Activated CD4-positive, CD25-positive, alpha-beta regulatory T cell treated with anti-CD3 and anti-CD28 coated beads, Interleukin-2, amount 50 U/mL, for 24 hours (primary cell): ENCODE measurements at regions not wholly inside any gene's neighbourhood (a gene's known extent, or its start where the extent isn't known, plus 50 kb on each side); places are given as distances from the start of the nearest gene placed in this dataset.
"Not testable (repeated sequence)": the region's sequence is repeated elsewhere in the genome, so short reads cannot be mapped to it uniquely, and the experiment has no call there.

Experiments used
- ATAC-seq, 2 donors: fragments of 150-1000 bp; cut with Tn5 transposase; one replicate each; pipeline ENCODE4 v1.10.0; 2021; ENCODE audit warnings: mild to moderate bottlenecking in 1 of 2, moderate library complexity in 1 of 2

DNA sequence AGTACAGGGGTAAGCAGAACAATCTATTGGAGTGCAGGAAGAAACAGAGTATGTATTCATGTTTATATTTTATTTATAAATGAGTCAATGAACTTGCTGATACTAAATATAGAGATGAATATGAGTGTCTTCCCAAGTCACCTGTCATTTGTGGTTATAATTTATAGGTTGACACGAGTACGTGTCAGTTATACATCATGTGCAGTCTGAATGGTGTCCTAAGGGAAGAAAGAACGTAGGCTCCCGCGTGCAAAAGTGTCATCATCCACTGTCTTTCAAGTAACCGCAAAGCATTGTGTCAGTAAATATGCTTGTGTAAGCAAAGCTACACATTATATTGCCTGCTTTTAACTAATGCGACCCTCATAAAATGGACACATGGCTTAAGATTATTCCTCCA lies 786.1 kb downstream of the KCNJ2 start:
- ATAC-seq: no peak

DNA sequence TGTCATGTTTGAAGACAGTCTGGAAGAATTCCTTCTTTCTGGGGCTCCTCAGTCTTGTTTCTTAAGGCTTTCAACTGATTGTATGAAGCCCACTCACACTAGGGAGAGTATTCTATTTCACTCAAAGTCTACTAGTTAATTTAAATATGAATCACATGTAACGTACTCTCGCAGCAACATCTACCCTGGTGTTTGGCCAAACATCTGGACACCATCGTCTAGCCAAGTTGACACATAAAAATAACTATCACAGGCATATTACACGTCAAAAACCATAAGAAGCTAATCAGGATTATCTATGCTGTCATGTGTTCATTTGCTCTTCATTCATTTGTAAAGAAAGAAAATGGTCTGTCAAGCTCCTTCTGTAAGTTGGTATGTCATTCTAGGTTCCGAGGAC lies 787.4 kb downstream of the KCNJ2 start:
- no peak for ATAC-seq

DNA sequence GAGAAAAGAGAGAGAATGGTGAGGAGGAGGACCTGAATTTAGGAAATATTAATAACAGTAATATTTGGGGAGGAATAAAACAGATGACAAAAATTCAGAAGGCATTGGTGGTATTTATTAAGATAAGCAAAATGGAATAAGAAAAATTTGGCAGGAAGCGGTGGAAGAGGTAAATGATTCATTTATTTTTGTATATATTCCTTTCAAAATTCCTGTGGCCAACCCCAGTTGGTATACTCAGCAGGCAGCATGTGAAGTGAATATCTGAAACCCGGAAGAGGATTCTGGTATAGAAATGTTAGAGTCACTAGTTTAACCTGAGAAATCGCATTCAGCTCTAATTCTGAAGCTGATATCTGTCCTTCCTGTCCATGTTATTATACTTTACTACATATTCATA lies 792.0 kb downstream of the KCNJ2 start:
- no peak for ATAC-seq

DNA sequence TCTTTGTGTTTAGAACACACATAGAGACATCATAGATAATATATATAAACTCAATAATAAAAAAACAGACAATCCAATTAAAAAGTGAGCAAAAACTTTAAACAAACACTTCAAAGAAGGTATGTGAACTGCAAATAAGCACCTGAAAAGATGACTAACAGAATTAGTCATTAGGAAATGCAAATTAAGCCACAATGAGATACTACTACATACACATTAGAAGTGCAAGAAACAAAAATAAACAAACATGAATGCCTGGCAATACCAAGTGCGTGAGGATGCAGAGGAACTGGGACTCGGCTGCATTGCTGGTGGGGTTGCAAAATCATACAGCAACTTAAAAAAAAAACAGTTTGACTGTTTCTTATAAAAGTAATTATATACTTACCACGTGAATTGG lies 799.0 kb downstream of the KCNJ2 start:
- no peak for ATAC-seq

DNA sequence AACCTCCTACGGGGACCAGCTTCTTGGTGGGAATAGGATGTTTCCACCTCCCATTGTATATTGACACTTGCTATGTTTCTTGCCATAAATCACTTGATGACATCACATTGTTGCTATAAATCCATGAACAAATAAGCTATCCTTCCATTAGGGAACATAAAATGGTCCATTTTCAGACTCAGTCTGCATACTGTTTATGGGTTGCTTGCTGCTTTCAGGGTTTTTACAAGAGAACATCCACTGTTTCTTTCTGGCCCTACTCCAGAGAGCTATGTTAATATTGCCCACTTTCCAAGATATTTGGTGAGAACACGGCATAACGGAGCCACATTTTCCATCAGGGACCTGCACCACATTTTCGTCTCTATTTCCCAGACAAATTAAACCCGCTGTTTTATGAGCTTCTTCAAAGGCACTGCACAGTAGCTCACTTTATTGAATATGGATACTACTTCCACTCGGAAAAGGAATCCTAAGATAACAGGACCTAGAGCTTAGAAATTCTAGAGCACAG lies 800.2 kb downstream of the KCNJ2 start:
- ATAC-seq: no peak

DNA sequence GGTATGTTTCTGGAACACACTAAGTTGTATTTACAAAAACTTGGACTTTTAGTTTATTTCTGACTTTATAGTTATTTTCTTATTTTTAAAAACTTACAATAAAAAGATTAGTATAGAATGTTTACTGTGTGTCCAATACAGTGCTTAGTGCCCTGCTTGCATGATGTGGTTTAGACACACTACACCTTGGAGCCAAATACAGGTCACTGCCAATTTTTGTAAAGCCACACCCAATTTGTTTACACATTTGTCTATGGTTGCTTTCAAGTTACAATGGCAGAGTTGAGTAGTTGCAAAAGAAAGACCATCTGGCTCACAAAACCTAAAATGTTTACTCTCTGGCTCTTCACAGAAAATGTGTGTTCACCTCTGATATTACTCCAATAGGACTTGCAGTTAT lies 807.1 kb downstream of the KCNJ2 start:
- no peak for ATAC-seq

DNA sequence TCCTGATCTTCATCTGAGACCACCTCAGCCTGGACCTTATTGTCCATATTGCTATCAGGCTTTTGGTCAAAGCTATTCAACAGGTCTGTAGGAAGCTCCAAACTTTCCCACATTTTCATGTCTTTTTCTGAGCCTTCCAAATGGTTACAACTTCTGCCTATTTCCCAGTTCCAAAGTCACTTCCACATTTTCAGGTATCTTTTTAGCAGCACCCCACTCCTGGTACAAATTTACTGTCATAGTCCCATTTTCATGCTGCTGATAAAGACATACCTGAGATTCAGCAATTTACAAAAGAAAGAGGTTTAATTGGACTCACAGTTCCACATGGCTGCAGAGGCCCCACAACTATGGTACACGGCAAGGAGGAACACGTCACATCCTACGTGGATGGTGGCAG lies 815.5 kb downstream of the KCNJ2 start:
- ATAC-seq: no peak

DNA sequence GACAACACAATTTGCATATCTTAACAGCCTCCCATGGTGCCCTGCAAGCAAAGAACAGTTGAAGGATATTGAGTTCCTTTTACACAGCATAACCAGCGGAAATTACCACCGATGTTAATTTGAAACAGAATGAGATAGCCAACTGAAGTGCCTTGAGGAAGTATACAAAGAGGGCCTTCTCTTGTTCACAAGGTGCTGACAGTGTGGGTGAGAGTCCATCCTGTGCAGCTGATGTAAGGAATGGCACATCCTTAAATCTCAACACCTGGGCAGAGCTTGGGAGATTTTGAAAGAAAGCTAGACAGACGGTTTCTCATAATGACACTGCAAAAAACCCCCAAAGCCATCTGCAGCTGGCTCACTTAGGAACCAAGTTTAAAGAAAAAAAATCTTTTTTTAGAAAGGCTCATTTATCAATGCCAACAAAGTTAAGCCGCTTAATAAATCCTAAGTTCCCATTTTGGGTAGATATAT lies 818.6 kb downstream of the KCNJ2 start:
- ATAC-seq: no peak

DNA sequence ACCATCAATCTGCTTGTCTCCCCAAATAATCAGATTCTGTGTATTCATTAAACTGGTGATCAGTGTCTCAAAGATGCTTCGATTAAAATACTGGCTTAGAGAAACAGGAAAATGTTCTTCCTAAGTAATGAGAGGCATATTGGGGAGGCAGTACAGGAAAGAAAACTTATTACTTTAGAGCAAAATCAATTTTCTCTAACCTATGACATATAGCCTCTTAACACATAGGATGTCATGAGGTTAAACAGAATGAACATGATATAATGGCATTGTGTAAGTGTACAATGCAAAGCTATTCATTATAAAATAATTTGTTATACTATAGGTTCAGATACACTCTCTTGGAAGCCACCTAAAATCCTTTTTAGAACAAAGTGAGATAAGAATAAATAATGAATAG lies 819.3 kb downstream of the KCNJ2 start:
- ATAC-seq: no peak

DNA sequence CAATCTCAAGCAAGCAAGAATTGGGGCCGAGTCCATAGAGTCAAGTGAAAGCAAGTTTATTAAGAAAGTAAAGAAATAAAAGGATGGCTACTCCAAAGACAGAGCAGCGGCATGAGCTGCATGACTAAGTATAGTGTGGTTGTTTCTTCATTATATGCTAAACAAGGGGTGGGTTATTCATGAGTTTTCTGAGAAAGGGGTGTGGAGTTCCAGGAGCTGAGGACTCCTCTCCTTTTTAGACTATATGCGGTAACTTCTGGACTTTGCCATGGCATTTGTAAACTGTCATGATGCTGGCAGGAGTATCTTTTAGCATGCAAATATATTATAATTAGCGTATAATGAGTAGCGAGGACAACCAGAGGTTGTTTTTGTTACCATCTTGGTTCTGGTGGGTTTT lies 819.9 kb downstream of the KCNJ2 start:
- no peak for ATAC-seq

DNA sequence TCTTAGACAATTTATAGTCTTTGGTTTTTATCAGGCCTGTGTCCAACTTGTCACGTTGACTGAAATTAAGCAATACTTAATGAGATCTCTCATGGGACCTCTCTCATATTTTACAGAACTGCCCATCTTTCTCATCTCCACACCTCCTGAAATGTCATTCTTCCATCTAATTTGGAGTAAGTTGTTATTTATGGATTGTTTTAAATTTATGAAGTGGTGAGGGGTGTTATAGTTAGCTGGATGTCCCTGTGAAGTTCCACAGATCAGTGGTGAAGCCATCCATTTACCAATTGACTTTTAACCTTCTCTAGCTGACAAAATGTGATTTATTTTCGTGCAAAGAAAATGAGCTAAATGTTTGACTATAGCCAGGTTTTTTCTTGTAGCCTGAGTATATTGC lies 824.9 kb downstream of the KCNJ2 start:
- ATAC-seq: no peak

DNA sequence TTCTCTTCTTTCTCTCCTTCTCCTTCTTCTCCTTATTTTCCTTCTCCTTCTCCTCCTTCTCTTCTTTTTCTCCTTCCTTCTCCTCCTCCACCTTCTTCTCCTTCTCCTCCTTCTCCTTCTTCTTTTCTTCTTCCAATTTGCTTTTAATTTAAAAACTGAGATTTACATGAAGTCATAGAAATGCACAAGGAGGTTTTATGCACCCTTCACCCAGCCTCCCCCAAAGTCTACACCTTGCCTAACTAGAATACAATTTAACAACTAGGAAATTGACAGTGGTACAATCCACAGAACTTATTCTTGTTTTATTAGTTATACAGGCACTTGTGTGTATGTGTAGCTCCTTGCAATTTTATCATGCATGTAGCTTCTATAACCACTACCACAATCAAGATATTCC lies 826.7 kb downstream of the KCNJ2 start:
- no peak for ATAC-seq

DNA sequence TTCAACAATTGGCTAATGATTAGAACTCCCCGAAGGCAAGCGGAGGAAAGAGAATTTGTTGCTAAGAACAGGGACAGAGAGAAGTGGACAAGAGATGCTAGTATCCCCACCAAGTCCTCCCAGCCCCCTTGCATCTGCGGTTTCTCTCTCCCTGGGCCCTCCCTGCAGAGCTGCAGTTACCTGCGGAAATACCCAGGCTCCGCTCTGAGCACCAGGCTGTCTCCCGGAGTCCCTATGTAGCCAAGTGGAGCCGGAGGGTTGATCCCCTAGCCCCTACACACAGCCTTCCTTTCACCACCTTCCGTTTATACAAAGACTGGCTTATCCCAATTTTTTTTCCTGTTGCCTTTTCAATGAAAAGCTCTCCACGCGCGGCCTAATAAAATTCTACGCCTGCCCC lies 834.4 kb downstream of the KCNJ2 start:
- no peak for ATAC-seq

DNA sequence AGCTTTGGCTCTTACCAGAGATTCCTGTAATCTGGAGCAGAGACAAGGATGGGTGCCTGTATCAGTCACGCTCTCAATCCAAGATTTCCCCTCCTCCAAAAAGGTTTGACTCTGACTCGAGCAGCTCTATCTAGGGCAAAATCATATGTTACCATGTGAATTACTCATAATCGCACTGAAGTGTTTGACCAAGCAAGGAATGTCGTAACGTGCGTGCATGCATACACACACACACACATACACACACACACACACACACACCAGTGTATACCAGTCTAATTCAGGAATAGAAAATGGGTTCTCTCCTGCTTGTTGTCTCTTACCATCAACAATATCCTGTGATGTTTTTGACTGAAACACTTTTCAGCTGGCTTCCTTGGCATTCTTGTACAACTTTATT lies 835.1 kb downstream of the KCNJ2 start:
- ATAC-seq: no peak

DNA sequence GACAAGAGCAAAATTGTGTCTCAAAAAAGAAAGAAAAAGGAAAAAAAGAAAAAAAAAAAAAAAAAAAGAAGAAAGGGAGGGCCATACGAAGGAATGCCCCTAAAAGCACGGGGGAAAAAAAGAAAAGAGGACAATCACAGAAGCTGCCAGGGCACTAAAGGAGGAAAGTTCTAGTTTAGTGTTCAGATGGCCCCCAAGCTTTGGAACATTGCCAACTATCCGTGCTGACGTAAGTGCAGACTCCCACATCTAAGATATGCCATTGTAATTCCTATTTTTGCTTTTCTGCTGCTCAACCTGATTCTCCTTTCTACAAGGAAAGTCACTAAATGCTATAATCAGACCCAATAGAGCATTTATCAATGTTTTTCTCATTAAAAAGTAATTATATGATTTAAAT lies 842.1 kb downstream of the KCNJ2 start:
- ATAC-seq: no peak

DNA sequence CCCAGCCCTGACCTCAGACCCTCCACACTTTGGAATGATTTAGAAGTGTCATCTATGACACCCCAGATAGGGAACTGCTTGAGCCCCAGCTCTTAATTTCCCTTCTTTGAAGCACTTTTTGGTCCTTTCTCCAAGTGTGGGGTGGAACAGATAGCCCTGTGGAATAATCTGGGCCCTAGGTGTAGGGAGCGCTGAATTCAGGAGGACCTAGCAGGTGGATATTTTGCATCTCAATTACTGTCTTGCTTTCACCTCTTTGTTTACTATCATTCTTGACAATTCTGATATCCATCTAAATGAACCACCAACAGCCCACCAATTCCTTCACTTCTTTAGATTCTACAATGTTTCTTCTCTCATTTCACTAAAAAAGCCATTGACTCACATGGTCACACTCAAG lies 850.4 kb downstream of the KCNJ2 start:
- ATAC-seq: no peak

DNA sequence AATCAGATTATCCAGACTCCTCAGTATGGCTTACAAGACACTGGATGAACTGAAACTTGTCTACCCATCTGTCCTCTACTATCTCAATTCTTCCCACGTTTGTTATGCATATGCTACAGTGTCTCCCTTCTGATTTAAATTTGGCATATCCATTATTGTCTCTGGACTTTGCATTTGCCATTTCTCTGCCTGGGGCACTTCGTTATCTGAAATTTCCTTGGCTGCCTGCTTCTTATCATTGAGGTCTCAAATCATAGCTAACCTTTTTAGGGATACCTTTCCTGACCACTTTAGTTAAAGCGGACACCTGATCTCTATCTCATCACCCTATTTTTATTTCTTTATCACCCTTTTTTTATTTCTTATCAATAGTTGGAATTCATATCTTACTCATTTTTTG lies 853.4 kb downstream of the KCNJ2 start:
- no peak for ATAC-seq

DNA sequence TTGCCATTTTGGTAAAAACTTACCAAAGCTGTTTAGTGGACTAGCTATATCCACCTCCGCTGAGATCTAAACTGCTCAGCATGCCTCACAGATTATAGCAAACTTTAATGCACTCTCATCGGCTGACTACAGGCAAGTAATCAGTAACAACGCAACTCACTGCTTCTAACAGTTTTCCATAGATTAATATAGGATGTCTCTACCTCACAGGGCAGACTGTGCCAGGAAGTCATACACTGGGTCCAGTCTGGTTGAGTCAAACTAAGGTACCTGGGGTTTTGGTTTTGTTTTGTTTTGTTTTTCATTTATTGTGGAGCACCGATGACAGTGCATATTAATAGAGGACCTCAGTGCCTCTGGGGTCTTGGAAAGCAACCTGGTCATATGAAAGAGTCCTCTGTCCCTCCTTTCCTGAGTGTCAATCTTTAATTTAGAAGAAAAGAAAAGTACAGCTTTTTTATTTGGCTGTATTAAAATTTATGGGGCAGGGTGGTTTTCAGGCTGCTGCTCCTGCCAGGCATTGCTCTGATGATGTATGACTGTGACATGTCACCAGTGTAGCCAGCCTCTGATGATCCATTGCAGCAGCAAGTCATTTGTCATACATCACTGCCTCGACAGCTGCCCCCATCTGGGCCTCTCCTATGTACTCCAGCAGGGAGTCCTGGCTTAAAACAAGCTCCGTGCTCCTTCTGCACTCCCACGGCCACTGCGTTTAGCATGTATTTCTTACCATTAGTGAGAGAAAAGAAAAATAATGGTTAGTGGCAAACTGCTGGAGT lies 854.1 kb downstream of the KCNJ2 start:
- no peak for ATAC-seq

DNA sequence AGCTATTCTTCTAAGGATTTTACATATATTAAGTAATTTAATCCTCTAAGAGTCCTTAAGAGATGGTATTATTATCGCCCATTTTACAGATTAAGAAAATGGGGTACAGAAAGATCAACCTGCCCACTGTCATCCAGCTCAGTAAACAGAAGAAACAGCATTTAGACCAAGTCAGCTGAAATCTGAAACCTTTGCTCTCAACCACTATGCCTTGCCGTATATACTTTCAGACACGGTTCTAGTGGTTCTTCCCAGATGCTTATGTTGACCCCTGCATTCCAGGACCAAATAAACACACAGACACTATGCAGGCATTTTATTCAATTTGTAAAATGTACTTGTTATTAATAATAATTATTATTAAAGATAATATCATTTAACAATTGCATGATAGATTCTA lies 854.8 kb downstream of the KCNJ2 start:
- no peak for ATAC-seq

DNA sequence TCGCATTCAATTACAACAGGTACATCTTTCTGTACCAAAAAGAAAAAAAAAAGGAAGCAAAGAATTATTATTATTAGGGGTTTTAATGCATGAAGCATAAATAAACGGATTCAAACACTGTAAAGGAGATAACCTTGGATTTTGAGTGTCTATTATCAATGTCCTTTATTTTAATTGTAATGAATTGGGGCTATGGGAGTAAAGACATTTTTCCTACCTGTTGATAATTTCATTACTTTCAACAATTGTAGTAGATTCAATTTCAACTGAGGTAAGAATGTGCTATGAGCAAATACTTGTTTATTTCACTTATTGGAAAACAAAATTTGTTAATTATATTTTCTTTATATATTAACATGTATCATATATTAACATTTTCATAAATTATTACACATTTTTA lies 855.6 kb downstream of the KCNJ2 start:
- no peak for ATAC-seq

DNA sequence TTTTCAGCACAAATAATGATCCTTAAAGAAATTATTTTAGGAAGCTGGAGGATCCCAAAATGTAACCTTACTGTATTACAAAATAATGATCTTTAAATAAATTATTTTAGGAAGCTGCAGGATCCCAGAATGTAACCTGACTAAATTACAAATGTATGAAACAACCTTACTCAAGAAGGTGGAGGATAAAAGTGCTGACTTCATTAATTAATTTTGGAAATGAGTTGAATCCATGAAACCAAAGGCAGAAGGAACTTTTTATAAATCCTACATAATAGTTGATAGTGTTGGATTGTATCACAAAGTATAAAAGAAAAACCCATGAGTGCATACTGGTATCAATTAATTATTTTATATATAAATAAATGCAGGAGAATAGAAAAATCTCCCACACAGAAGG lies 859.9 kb downstream of the KCNJ2 start:
- ATAC-seq: no peak

DNA sequence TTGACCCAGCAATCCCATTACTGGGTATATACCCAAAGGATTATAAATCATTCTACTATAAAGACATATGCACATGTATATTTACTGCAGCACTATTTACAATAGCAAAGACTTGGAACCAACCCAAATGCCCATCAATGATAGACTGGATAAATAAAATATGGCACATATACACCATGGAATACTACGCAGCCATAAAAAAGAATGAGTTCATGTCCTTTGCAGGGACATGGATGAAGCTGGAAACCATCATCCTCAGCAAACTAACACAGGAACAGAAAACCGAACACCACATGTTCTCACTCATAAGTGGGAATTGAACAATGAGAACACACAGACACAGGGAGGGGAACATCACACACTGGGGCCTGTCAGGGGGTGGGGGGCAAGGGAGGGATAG lies 862.0 kb downstream of the KCNJ2 start:
- not testable (repeated sequence) for ATAC-seq

DNA sequence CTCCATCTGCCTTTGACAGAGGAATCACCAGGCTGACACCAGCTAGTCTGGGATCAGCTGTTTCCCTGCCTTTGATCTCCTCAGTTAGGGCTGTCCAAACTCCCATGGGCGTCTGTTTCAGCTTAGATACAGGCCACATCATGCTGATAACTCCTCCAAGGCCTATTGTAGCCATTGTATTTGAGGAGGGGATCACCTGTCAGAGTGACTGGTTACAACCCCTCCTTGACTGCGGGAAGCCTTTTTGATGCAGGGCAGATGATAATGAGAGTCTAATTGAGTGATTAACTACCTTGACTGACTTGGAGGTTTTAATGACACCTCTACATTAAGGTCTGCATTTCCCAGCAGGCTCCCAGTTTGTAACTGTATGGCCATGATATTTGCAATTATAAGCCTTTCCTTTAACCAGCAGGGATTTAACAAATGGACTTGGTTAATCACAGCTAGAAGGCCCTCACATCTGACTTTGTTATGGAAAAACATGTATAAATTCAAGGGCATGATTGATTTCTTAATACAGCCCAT lies 863.5 kb downstream of the KCNJ2 start:
- ATAC-seq: no peak

DNA sequence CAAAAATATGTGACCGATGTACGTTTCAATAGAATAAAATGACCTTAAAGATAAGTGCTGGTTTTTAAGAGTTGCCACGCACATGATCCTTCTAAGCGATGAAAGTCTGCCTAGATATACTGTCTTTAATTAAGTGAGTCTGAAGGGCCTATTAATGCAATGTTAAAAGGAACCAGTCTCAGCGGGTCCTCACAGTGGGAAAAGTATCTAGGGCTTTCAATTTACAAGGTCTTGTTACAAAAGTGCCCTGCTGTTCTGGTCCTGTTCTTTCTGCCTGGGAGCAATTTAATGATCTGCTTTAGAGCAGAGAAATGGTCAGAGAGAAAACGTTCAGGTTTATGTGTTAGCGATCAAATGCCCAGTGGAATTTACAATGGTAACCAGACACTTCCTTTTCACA lies 864.0 kb downstream of the KCNJ2 start:
- no peak for ATAC-seq

DNA sequence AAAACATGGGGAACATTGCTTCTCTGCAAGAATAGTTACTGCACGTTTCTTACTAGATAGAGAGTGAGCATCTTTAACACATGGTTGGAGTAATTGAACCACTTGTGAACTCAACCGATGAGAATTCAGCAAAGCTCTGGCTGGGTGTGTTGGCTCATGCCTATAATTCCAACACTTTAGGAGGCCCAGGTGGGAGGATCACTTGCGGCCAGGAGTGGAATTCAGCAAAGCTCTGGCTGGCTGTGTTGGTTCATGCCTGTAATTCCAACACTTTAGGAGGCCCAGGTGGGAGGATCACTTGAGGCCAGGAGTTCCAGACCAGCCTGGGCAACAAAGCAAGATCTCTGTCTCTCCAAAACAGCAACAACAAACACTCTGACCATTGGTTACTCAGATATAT lies 865.9 kb downstream of the KCNJ2 start:
- ATAC-seq: no peak
